Colonic mucosa (tissue), 4 donors: ENCODE measurements at regions not wholly inside any gene's neighbourhood (a gene's known extent, or its start where the extent isn't known, plus 50 kb on each side); places are given as distances from the start of the nearest gene placed in this dataset.

Source experiments
- DNase-seq: peaks from one replicate; pipeline ENCODE4 v3.0.0-alpha.2; 2020
- H3K27ac ChIP-seq: fragments of 200-600 bp; one replicate; pipeline ENCODE4 v1.8.0; 2021
- H3K27me3 ChIP-seq: fragments of 200-600 bp; one replicate; pipeline ENCODE4 v1.8.0; 2021
- H3K36me3 ChIP-seq: fragments of 200-600 bp; one replicate; pipeline ENCODE4 v1.8.0; 2021
- H3K4me1 ChIP-seq: fragments of 200-600 bp; one replicate; pipeline ENCODE4 v1.8.0; 2021; ENCODE audit warnings: mild to moderate bottlenecking
- H3K4me3 ChIP-seq: fragments of 200-600 bp; one replicate; pipeline ENCODE4 v1.8.0; 2021
- H3K9ac ChIP-seq, 2 donors: one replicate each; pipeline ENCODE4 v1.7.0; 2013; ENCODE audit warnings: control low read depth in 2 of 2, low read depth in 2 of 2, low read length in 2 of 2
- H3K9me3 ChIP-seq: fragments of 200-600 bp; one replicate; pipeline ENCODE4 v1.8.0; 2021
- intact Hi-C: fragments of 100-400 bp; cut with DNase I; formaldehyde crosslinking; loops from one replicate; pipeline ENCODE4 v1.14.1; 2022
- TF ChIP-seq, protein P1 (sequence below): fragments of 200-600 bp; IDR thresholded peaks from one replicate; pipeline ENCODE4 v1.8.0; 2022; ENCODE audit warnings: antibody characterized with exemption, mild to moderate bottlenecking
- donor health status: healthy.
- donor health status: DM: no; HTN: no; CAD: no.
- donor health status: DM: no; HTN: no; CAD: no.

DNA sequence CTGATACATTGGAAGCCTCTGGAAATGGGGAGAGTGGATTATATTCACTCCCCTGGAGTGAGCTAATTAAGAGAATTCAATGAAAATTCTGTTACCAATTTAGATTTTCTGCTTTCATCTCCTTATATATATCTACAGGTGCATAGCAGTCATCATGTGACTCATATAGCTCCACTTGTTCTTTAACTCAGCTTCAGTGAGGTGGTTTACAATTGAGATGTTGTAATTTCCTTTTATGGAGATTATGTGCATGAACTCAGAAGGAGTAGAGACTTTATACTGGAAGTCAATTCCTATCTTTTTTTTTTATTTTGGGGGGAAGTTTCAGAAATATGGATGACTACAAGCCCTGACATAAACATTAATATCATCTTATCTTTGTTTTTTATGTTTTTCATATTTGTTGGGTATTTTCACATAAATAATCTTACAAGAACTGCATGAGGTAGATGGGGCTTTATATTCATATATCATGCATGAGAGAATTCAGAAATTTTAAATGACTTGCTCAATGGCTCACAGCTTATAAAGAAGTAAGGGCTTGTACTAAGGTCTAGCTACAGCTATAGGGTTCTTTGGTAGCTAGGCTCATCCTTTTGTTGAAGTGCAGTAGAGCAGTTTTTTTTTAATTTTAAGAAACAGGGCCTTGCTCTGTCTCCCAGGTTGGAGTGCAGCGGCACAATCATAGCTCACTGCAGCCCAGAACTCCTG lies 92.3 kb upstream of the SCAF11 start:
- intact Hi-C loops, result no loop called here
- Histone ChIP-seq H3K27ac (no peak overlapping the region), H3K27me3 (no peaks in the 10 kb centered on the region), H3K4me3 (no peak overlapping the region), H3K9ac (no peak overlapping the region), H3K36me3 (no peaks in the 10 kb centered on the region), H3K4me1 (no peaks in the 10 kb centered on the region), H3K9me3 (no peaks in the 10 kb centered on the region)
- DNase-seq, result no peak
- TF ChIP-seq, protein P1, sequence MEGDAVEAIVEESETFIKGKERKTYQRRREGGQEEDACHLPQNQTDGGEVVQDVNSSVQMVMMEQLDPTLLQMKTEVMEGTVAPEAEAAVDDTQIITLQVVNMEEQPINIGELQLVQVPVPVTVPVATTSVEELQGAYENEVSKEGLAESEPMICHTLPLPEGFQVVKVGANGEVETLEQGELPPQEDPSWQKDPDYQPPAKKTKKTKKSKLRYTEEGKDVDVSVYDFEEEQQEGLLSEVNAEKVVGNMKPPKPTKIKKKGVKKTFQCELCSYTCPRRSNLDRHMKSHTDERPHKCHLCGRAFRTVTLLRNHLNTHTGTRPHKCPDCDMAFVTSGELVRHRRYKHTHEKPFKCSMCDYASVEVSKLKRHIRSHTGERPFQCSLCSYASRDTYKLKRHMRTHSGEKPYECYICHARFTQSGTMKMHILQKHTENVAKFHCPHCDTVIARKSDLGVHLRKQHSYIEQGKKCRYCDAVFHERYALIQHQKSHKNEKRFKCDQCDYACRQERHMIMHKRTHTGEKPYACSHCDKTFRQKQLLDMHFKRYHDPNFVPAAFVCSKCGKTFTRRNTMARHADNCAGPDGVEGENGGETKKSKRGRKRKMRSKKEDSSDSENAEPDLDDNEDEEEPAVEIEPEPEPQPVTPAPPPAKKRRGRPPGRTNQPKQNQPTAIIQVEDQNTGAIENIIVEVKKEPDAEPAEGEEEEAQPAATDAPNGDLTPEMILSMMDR, result no peak

- no peaks in the 10 kb centered on the region for H3K4me1 ChIP-seq
- intact Hi-C loops, result no loop called here
- H3K36me3 ChIP-seq, result no peaks in the 10 kb centered on the region
- no peak overlapping the region for H3K4me3 ChIP-seq
- TF ChIP-seq, protein P1, result no peak
- H3K27ac ChIP-seq, result no peak overlapping the region
- no peaks in the 10 kb centered on the region for H3K9me3 ChIP-seq
- no peaks in the 10 kb centered on the region for H3K27me3 ChIP-seq
- no peak for DNase-seq
- no peak overlapping the region for H3K9ac ChIP-seq
These were observed 82.9 kb upstream of the SCAF11 start for GRCh38 chr12:46073321-46073720.

DNA sequence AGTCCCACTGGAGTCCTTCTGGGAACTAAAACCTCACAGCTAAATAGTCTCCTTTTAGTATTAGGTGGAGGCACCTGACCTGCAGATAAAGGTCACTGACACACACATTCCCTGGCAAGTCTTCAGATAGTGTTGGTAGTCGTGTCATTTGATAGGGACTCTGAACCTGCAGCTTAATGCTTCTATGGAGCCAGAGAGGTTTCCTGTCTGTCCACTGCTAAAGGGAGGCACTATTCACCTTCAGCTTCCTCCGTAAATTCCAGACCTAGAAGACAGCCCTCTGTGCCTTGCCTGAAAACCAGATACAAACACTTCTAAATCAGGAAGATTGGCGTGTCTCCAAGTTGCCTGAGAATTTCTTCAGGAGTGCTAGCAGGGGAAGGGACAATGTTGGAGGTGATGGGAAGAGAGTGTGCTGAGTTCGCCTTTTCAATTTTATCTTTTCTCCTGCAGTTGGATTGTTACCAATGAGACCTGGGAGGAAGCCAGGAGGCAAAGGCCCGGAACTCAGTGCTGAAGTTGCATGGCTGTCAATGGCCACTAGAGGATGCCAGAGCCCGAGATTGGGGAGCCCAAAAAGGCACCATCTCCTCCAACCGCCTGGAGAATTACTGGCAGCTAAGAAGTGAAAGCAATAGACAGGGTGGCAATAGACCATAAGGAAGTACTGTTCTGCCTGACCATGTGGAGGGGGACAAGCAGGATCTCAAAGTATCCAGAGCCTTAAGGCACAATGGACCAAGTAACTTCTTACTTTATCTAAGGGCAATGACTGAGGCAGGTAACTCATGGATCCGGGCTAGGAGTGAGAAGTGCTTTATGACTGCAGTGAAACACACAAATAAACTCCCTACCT lies 81.6 kb upstream of the SCAF11 start:
- Histone ChIP-seq H3K27me3 (no peaks in the 10 kb centered on the region), H3K4me3 (no peak overlapping the region), H3K27ac (no peak overlapping the region), H3K4me1 (no peaks in the 10 kb centered on the region), H3K9me3 (no peaks in the 10 kb centered on the region), H3K9ac (no peak overlapping the region), H3K36me3 (no peaks in the 10 kb centered on the region)
- TF ChIP-seq, protein P1, result peak; percentile 91
- intact Hi-C loops, result no loop called here
- DNase-seq, result peak; percentile 83

DNA sequence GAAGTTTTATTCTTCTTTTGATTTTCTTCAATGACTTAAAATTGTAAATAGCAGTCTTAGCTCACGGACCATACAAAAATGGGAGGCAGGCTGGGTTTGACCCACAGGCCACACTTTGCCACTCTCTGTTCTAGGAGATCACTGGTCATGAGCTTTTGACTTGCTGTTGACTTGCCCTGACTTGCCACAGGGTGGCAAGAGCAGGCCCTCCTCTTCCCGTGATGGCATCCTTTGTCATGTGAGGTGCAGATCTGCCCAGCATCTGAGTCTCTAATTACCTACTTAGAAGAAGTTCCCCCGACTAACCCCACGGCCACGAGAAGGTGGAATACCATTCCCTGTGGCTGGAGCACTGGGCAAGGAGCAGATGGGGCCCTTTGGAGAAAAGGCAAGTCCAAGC lies 81.0 kb upstream of the SCAF11 start:
- no peak for DNase-seq
- no peaks in the 10 kb centered on the region for H3K36me3 ChIP-seq
- TF ChIP-seq, protein P1, result no peak
- no peak overlapping the region for H3K27ac ChIP-seq
- no peaks in the 10 kb centered on the region for H3K9me3 ChIP-seq
- no peaks in the 10 kb centered on the region for H3K4me1 ChIP-seq
- no peak overlapping the region for H3K9ac ChIP-seq
- no peaks in the 10 kb centered on the region for H3K27me3 ChIP-seq
- intact Hi-C loops, result no loop called here
- H3K4me3 ChIP-seq, result no peak overlapping the region

GRCh38 chr12:46067094-46067493 lies 76.7 kb upstream of the SCAF11 start:
- H3K36me3 ChIP-seq, result no peaks in the 10 kb centered on the region
- H3K4me1 ChIP-seq, result no peaks in the 10 kb centered on the region
- H3K9me3 ChIP-seq, result no peaks in the 10 kb centered on the region
- H3K4me3 ChIP-seq, result no peak overlapping the region
- TF ChIP-seq, protein P1, result no peak
- no peak for DNase-seq
- no peak overlapping the region for H3K9ac ChIP-seq
- intact Hi-C loops, result no loop called here
- H3K27me3 ChIP-seq, result no peaks in the 10 kb centered on the region
- H3K27ac ChIP-seq, result no peak overlapping the region
